Choroid plexus epithelial cell (primary cell): ENCODE measurements at regions not wholly inside any gene's neighbourhood (a gene's known extent, or its start where the extent isn't known, plus 50 kb on each side); places are given as distances from the start of the nearest gene placed in this dataset.

Experiments
- DNase-seq: peaks from one replicate; pipeline ENCODE4 v3.0.0-alpha.2; 2010; ENCODE audit warnings: low read depth
- H3K4me3 ChIP-seq: 2 replicates; pipeline ENCODE4 v1.5.1; 2011; ENCODE audit warnings: low read depth, mild to moderate bottlenecking, control low read depth, low read length, moderate library complexity
- CTCF ChIP-seq: conservative IDR thresholded peaks from 2 replicates; pipeline ENCODE4 v1.5.1; 2011; ENCODE audit warnings: low read depth, mild to moderate bottlenecking, control low read depth, inconsistent platforms, low read length, moderate library complexity

GRCh38 chr5:98637116-98637515, 136.3 kb upstream of the RGMB start:
- DNase-seq = no peak
- no peak overlapping the region for H3K4me3 ChIP-seq
- TF ChIP-seq CTCF = no peak

- DNase-seq = no peak
- TF ChIP-seq CTCF = no peak
- H3K4me3 ChIP-seq = no peak overlapping the region
These were observed 135.9 kb upstream of the RGMB start for GRCh38 chr5:98637557-98637956.

GRCh38 chr5:98638111-98638510, 135.4 kb upstream of the RGMB start:
- TF ChIP-seq CTCF = no peak

GRCh38 chr5:98638701-98639100, 134.8 kb upstream of the RGMB start:
- DNase-seq = peak; percentile 58
- TF ChIP-seq CTCF = no peak
- H3K4me3 ChIP-seq = no peak overlapping the region

More at GRCh38 chr5:98638111-98638510, 135.4 kb upstream of the RGMB start:
- H3K4me3 ChIP-seq = no peak overlapping the region
- DNase-seq = no peak

- no peak for TF ChIP-seq CTCF
- no peak for DNase-seq
- H3K4me3 ChIP-seq = no peak overlapping the region
These were observed 134.2 kb upstream of the RGMB start for GRCh38 chr5:98639274-98639673.

- no peak for DNase-seq
- no peak for TF ChIP-seq CTCF
- no peak overlapping the region for H3K4me3 ChIP-seq
These were observed 131.8 kb upstream of the RGMB start for GRCh38 chr5:98641671-98642070.

GRCh38 chr5:98643569-98643968, 129.9 kb upstream of the RGMB start:
- DNase-seq = no peak
- H3K4me3 ChIP-seq = no peak overlapping the region
- TF ChIP-seq CTCF = no peak
